OCI-M2 (cell line): ENCODE measurements at regions not wholly inside any gene's neighbourhood (a gene's known extent, or its start where the extent isn't known, plus 50 kb on each side); places are given as distances from the start of the nearest gene placed in this dataset.
"Not testable (repeated sequence)": the region's sequence is repeated elsewhere in the genome, so short reads cannot be mapped to it uniquely, and the experiment has no call there.

Experiments
- DNase-seq: peaks from one replicate; lab custom pipeline; 2025; ENCODE audit not compliant: unreplicated experiment; lab: John Stamatoyannopoulos, UW

DNA sequence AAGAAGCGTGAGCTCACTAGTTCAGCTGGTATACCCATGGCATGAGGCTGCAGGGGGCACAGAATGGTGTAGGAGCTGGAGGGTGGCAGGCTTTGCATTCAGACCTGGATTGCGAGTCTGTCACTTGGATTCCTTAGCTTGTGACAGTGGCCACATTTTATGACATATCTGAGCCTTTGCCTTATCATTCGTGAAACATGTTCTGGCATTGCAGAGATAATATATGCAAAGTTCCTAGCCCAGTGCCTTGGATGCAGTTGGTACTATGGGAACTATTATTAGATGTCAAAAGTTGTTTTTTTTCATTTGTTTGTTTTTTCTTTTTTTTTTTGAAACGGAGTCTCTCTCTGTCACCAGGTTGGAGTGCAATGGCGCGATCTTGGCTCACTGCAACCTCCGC is 230.7 kb upstream of the PRDM1 start:
- no peak for DNase-seq

DNA sequence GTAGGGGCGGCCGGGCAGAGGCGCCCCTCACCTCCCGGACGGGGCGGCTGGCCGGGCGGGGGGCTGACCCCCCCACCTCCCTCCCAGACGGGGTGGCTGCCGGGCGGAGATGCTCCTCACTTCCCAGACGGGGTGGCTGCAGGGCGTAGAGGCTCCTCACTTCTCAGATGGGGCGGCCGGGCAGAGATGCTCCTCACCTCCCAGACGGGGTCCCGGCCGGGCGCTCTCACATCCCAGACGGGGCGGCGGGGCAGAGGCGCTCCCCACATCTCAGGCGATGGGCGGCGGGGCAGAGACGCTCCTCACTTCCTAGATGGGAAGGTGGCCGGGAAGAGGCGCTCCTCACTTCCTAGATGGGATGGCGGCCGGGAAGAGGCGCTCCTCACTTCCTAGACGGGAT is 232.2 kb upstream of the PRDM1 start:
- DNase-seq, result not testable (repeated sequence)

DNA sequence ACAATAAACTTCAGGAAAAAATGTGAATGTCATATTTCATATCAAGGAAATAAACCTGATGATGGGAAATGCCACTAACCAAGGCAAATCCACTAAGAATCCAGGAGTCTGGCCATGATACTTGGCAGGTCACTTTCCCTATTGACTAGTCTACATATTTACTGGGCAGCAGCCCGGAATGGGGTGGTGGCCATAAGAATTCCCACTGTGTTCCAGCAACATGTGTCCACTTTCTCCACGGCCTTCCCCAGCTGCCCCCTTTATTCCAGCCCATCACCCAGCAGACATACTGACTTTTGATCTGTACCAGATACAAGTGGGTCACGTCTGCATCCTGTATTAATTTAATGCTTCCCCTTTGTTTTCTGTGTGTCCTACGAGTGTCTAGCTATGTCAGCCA is 234.5 kb upstream of the PRDM1 start:
- DNase-seq, result no peak

DNA sequence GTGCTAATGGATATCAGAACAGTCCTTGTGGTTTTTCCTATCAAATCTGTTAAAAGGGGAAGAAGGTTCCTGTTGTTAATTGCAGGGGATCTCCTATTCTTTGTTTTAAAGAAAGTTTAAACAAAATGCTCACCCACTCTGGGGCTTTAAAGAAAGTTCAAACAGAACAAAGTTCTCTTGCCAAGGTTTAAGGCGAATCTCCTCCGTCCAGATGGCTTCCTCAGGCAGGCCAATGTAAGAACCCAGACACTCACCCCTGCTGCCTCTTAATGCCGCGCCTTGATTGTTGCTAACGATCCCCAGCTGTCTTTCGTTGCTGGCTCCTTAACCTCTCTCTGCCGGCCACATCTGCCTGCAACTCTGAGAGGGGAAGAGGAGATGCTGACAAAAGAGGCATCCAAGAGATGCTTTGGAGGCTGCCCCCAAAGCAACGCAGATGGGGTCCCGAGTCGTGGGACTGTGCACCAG is 235.0 kb upstream of the PRDM1 start:
- DNase-seq, result no peak

DNA sequence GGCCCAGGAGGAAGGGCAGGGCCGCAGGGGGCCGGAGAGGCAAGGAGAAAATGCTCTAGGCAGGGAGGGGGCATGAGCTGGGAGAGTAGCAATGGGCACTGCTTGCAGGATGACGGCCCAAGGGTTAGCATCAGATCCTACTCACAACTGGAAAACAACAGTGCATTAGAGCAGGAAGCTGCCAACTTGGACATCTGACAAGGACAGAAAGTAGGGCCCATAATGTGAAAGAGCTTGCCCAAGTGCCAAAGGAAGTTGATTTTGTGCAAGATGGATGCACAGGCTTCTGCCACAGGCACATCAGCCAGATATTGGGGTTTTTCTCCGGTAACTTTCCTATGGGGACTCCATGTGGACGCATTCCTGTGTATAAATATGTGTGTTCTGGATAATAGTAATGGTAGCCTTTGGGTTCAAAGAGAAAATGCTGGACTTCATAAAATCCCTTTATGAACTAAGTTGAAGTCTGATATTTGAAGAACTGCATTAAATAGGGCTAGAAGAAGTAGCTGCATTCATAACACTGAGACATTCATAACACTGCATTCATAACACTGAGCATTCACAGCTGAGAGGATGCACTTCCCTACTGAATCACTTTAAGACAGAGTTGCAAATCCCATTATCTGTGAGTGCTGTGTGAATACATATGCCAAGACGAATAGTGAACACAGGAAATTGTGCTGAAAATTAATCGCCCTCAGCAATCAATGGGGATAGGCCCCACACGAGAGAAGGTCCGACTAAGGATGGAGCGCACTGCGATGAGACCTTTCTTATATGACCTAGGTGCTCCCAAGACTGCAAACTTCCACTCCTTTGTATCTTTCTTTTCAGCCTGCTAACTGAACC is 235.6 kb upstream of the PRDM1 start:
- DNase-seq, result no peak

DNA sequence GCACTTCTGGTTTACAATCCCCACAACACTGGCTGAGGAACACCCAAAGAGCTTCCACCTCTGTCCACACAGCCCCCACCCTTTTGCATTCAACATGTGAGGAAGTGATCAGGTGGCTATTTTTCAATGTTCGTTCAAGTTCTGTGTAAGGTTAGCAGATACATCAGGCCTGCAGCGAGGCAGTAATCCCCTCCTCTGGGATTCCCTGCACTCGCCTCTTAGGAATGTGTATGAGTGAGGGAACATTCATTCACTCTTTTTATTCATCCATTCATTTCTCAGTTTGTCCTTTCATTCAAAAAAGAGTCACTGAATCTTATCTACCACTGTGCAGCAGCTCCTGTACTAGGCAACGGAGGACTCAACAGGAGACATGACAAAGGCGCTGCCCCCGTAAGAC is 236.4 kb upstream of the PRDM1 start:
- DNase-seq, result no peak

DNA sequence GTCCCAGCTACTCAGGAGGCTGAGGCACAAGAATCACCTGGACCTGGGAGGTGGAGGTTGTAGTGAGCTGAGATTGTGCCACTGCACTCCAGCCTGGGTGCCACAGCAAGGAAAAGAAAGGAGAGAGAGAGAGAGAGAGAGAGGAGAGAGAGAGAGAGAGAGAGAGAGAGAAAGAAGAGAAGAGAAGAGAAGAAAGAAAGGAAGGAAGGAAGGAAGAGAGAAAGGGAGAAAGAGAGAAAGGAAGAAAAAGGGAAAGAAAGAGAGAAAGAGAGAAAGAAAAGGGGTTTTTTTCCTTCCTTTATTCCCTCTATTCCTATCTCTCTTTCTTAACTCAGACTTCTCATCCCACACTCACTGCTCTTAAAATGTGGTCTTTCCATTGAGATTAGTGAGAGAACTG is 238.7 kb upstream of the PRDM1 start:
- no peak for DNase-seq

DNA sequence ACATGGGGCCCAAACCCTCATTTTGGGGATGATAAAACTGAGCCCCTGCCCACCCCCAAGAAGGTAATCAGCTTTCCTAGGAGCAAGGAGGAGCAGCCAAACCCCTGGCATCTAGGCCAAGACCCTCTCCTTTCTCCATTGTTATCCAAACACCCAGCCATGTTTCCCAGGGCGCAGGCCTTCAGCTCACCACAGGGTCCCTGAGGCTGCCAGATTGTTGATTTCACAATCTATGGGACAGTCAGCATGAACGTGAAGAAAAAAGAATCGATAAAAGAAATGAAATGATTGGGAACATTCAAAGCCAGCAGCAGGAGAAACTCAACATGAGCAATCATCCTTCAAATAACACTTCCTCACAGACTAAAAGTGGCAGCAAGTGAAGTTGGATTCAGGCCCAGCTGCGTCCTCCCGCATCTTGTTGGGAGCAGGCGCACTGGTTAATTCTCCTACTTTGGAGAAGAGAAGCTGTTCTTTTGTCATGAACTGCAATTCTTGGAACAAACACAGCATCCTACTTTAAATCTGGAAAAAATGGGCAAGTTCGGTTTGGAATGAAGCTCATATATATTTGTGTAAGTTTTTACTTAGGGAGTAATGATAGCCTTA is 241.8 kb upstream of the PRDM1 start:
- no peak for DNase-seq

DNA sequence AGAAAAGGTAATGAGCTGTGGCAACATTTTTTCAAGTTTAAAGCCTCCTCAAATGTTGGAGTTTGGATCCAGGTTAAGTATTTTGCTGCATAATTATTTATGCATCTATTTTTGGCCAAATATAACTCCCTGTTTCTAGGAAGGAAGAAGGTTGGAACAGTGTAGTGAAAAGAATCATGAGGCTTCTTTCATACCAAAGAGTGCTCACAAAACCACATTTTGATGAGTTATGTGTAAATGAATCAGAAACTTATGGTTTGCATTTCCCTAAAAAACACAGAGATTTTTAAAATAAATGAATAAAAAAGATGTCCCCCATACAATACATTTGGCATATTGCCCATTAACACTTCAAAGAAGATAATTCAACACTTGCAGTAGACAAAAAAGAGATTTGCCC is 246.9 kb upstream of the PRDM1 start:
- no peak for DNase-seq

DNA sequence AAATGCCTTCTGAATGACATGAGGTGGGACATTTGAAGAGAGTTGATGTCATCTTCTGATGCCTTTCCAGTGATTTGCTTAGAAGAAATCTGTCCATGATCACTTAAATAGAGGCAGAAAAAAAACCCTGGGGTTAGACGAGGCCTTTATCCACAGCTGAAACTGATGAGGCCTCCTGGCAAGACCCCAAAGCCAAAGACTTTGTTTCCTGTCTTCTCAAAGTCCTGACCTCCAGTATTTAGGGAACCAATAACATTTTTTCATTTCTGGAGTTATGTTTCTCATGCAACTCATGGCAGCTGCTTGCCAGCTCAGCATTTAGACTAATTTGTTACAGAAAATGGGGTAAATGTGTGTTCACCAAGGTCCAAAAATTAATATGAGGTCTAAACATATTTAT is 248.0 kb upstream of the PRDM1 start:
- DNase-seq, result no peak

DNA sequence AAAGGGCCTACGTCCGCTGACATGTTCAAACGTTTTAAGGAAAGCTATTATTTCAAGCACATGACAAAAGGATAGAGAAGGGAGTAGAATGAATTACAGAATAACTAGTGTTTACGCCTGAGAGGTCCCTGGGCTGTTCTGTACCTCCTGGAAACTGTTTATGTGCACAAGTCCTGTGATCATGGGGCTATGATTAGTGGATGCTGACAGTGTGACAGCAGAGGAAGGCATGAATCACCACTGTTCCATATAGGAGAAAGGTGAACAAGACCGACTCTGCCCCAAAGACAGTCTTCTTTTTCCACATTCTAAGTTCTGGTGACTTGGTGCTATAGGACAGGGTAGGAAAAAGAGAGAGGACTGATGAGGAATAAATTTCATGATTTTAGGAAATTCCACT is 249.2 kb upstream of the PRDM1 start:
- no peak for DNase-seq

DNA sequence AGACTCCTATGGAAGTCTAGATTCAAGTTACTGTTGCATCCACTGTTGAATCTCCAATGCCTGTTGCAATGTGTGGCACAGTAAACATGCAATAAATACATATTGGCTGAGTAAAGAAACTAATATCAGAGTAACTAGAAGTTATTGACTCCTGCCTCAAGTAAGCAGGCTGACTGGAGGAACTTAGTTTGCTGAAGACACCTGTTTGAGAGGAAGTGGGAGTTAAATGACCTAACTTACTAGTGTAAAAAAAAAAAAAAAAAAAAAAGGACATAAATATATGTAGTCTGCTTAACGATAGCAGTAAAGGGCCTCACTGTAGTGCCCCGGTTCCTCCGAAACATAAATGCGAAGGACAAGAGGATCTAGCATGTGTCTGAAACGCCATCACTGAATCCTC is 249.8 kb upstream of the PRDM1 start:
- DNase-seq, result no peak

DNA sequence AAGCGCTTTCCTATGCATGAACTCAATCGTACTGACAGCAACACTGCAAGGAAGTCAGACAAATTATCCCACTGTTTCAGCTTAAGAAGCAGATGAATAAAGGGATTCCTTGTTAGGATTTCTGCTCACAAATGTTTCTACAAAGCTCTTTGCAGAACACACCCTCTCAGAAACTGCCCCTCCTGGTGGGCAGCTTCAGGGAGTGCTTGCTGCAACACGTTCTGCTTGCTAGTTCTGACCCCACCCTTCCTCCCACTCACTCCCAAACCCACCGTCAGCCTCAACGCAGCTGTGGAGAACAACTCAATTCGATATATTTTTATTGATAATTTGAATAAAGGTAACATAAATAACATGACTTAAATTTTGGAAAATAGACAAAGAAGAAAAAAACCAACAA is 250.8 kb upstream of the PRDM1 start:
- no peak for DNase-seq

DNA sequence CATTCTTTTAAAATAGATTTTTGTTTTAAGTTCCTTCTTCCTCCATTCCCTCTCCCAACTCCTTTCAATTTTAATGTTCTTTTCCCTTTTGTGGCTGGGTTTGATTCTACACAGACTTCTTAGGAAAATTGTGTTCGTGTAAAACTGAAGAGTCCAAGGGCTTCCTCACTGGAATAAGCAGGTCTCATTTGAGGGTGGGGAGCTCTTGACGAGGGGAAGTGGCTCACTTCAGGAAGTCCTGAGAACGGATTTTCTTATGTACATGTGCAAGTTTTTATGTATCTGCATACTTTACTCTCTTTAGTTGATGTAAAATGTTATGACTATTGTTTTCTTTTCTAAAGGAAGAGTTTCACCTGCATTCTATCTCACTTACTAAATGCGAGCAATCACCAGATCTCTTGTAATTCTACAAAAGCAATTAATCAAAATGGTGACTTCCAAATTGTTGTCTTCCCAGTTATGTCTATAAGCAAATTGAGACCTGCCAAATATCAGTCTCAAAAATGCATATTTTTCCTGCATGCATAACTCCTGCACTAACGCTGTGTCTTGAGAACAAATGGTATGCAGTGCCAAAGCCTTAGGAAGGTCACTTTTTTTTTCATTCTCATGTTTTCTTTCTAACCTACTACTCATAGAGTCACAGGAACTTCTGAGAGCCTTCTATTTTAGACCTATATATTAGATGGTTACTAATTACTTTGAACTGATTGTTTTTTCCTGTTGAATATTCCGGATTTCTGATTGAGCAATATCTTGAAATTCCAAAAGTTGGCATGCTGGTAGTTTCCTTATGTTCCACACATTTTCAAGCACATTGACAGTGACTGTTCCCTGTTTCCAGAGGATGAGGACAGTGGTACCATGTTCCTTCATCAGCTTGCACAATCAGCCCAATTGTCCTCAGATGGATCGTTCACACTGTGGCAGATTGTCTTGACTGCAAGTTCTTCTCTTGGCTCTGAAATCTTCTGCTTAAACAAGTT is 251.9 kb upstream of the PRDM1 start:
- no peak for DNase-seq

DNA sequence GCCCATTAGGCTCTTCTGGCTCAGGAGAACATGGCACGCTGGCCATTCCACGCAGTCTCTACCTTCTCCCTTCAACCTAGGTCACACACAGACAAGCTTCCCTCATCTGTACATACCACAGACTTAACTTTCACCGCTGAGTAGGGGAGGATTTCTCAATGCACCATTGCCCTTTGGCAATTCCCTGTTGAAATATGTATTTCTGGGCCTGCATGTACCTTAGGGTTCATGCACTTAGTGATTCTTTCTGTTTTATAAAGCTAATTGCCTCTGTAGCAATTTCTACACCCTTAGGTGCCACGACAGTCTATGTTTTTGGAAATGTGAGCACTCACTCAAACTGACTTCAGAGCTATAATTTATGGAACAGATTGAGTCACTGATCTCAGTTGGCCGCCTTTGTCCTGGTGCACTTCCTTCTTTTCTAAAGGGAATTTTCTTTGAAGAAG is 253.8 kb upstream of the PRDM1 start:
- DNase-seq, result no peak

DNA sequence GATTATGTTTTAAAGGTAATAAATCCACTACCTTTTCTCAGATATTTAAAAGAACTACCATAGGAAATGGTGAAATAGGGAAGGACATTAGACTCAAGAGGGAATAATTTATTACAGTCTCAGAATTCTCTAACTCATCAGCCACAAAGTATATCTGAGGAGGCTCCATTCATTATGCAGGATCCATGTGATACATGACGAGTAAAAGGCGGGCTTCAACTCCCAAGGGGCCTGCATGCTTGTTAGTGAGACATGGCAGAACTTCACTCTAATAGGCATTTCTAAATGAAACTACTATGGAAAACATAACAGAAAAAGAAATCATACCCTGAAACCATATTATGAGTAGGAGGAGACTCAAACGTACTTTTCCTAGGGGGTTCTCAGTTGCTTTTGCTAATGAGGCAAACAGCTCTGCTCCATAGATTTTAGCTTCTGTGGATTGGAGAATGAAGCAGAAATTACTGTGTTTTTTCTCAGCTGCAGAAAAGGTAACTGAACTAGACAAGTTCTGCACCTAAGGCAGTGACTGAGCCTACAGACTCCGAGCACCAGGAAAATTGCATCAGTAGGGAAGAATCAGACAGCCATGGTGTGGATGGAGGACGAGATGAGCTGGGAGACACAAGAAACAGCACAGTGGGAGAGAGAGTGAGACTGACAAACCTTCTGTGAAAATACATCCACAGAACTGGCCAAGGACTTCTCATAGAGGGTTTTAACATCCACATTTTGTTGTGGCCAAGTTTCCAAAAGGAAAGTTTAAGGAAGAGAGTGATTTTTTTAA is 254.6 kb upstream of the PRDM1 start:
- DNase-seq, result no peak

DNA sequence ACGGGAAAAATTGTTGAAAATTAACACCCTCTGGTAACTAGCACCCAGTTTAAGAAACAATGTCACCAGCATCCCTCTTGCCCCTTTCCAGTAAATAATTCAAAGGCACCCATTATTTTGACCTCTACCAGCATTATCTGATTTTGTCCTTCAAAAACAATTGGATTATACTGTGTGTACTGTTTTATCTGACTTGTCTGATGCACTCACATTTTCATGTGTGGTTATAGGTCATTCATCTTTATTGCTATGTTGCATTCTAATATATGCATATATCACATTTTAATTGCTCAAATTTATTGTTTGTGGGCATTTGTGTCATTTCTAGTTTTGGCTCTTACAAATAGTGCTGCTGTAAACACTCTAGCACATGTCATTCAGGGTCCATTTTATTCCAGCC is 260.9 kb upstream of the PRDM1 start:
- DNase-seq, result no peak

DNA sequence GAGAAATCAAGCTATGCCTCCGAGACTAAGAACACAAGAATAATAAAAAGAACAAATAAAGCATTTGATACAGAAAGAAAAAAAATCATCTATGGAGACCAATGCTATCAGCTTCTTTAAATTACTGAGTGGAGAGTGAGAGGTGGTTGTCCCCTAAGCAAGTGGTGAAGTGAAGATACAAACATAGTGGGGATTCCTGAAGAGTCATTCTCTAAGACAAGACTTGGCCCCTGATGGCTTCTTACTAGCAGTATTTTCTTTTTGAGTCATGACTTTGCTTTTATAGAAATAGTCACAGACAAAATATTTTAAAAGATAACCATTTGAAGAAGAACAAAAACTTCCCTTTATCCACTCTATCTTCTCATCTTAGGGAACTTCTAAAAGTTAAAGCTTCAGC is 261.4 kb upstream of the PRDM1 start:
- no peak for DNase-seq

DNA sequence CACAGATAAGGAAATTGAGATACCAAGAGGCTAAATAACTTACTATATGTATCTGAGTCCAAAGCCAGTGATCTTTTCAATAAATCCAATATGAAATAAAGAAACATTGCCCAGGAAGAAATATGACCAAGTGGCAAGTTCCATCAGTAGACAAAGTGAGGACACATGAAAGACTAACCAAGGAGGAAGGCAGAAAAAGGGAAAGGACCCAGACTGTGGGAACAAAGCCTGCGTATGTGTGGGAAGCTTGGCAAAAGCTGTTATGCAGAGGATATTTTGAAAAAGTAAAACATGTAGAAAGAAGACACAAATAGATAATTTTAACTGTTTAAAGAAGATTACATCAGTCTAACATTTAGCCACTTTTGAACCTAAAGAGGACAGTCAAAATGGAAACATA is 264.4 kb upstream of the PRDM1 start:
- no peak for DNase-seq

DNA sequence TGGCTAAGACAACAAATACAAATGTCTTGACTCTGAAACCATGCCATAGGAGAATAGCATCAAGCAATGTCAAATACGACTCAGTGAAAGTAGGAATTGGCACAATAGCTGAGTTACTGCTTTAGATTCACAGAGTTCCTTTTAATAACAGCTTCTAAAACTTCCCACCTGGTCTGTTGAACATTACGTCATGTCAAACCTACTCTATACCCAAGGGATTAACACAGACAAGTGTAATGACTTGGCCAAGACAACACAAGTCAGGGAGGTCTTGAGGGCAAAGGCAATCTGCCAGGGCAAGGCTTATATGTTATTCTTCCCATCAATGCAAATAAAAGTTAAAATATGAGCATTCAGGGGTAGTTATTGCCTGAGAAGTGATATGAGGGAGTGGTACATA is 265.1 kb upstream of the PRDM1 start:
- no peak for DNase-seq

DNA sequence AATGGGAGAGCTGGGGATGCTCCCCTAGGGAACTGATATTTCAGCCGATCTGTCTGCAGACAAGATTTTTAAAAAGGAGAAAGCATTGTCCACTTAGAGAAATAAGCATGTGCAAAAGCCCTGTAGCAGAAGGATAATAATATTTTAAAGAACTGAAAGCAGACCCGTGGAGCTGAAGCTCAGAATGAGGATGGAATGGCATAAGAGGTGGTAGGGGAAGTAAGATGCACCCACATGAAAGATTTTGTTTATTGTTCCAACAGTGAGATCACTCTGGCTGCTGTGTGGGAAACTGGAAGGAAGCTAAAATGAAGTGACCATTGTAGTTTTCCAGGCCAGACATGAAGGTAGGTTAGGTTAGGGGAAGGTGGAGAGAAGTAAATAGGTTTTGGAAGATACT is 266.4 kb upstream of the PRDM1 start:
- DNase-seq, result no peak
